ENCODE measurements at regions not wholly inside any gene's neighbourhood (a gene's known extent, or its start where the extent isn't known, plus 50 kb on each side); places are given as distances from the start of the nearest gene placed in this dataset.
"Not testable (repeated sequence)": the region's sequence is repeated elsewhere in the genome, so short reads cannot be mapped to it uniquely, and the experiment has no call there.

GRCh38 chr10:59002011-59002410 is 174.4 kb upstream of the PHYHIPL start:
- no peak for DNase-seq

GRCh38 chr10:59003203-59003602 is 173.2 kb upstream of the PHYHIPL start:
- no peak for DNase-seq

- DNase-seq = no peak
These were observed 172.1 kb upstream of the PHYHIPL start for GRCh38 chr10:59004392-59004791.

- no peak for DNase-seq
These were observed 169.7 kb upstream of the PHYHIPL start for GRCh38 chr10:59006511-59007306.

- no peak for DNase-seq
These were observed 169.0 kb upstream of the PHYHIPL start for GRCh38 chr10:59007307-59008025.

- DNase-seq = no peak
These were observed 168.0 kb upstream of the PHYHIPL start for GRCh38 chr10:59008452-59008851.

GRCh38 chr10:59011972-59012632 is 164.3 kb upstream of the PHYHIPL start:
- DNase-seq = no peak

- DNase-seq = no peak
These were observed 163.6 kb upstream of the PHYHIPL start for GRCh38 chr10:59012839-59013238.

- no peak for DNase-seq
These were observed 160.4 kb upstream of the PHYHIPL start for GRCh38 chr10:59016043-59016442.

GRCh38 chr10:59018977-59019376 is 157.5 kb upstream of the PHYHIPL start:
- no peak for DNase-seq

GRCh38 chr10:59019603-59020002 is 156.8 kb upstream of the PHYHIPL start:
- DNase-seq = no peak

GRCh38 chr10:59020502-59020901 is 155.9 kb upstream of the PHYHIPL start:
- DNase-seq = no peak

GRCh38 chr10:59025981-59026765 is 150.3 kb upstream of the PHYHIPL start:
- no peak for DNase-seq

- DNase-seq = no peak
These were observed 148.3 kb upstream of the PHYHIPL start for GRCh38 chr10:59027975-59028655.

GRCh38 chr10:59033622-59034021 is 142.8 kb upstream of the PHYHIPL start:
- DNase-seq = no peak

- no peak for DNase-seq
These were observed 140.0 kb upstream of the PHYHIPL start for GRCh38 chr10:59036311-59037017.

GRCh38 chr10:59037018-59037389 is 139.4 kb upstream of the PHYHIPL start:
- no peak for DNase-seq

- DNase-seq = no peak
These were observed 138.9 kb upstream of the PHYHIPL start for GRCh38 chr10:59037506-59037905.

GRCh38 chr10:59043358-59043757 is 133.1 kb upstream of the PHYHIPL start:
- DNase-seq = not testable (repeated sequence)

GRCh38 chr10:59047180-59047579 is 129.3 kb upstream of the PHYHIPL start:
- DNase-seq = peak; percentile 73

GRCh38 chr10:59047957-59048618 is 128.4 kb upstream of the PHYHIPL start:
- DNase-seq = no peak
